Activated CD8-positive, alpha-beta memory T cell treated with anti-CD3 and anti-CD28 coated beads for 36 hours (primary cell): ENCODE measurements at regions not wholly inside any gene's neighbourhood (a gene's known extent, or its start where the extent isn't known, plus 50 kb on each side); places are given as distances from the start of the nearest gene placed in this dataset.
"Not testable (repeated sequence)": the region's sequence is repeated elsewhere in the genome, so short reads cannot be mapped to it uniquely, and the experiment has no call there.

Experiments
- CTCF ChIA-PET: fragments of 350-600 bp; sonication (Branson Sonifier 250); formaldehyde crosslinking; loops from one replicate; lab custom pipeline; 2021; ENCODE audit warnings: antibody characterized with exemption; lab: Charles Lee
- POLR2A ChIA-PET: fragments of 350-600 bp; sonication (Branson Sonifier 250); formaldehyde crosslinking; loops from one replicate; lab custom pipeline; 2021; ENCODE audit warnings: antibody characterized with exemption; lab: Charles Lee

DNA sequence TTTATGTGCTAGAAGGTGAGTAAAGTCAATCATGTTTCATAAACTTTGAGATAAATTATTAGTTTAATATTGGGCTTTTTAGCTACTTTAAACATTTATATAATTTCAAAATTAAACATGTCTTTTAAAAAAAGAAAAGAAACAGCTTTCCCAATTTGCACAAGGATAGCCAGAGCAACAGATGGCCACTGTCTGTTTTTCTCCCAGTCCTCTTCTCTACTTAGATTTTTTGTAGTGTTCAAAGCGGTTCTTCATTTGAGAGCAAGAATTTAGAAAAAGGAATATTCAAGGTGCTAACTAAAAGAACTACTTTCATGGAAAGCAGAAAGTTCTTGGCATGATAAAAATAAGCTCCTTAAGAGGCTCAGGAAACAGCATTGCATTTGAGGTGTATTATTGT lies 128.3 kb upstream of the MIR17HG start:
- CTCF ChIA-PET: no interaction called here
- POLR2A ChIA-PET: no interaction called here

GRCh38 chr13:91220872-91221271 lies 126.6 kb upstream of the MIR17HG start:
- POLR2A ChIA-PET: no interaction called here
- CTCF ChIA-PET: no interaction called here

DNA sequence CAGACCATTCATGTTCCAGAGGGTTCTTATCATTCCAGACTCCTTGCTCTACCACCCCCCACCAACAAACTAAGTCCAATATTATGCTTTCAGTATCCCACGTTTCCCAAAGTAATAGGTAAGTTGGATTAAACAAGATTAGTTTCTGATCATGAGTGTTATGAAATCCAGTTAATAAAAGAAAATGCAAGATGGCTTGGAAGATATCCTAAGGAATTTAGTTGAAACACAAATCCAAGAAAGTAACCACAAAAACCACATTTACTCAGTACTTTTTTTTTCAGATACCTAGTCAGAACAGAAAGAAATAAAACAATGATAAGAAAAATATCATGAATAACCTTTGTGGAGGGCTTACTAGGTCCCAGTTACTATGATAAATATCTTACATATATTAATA lies 119.4 kb upstream of the MIR17HG start:
- ChIA-PET CTCF (no interaction called here), POLR2A (no interaction called here)

GRCh38 chr13:91228940-91229339 lies 118.5 kb upstream of the MIR17HG start:
- ChIA-PET CTCF (no interaction called here), POLR2A (no interaction called here)

GRCh38 chr13:91232716-91233115 lies 114.8 kb upstream of the MIR17HG start:
- POLR2A ChIA-PET: no interaction called here

DNA sequence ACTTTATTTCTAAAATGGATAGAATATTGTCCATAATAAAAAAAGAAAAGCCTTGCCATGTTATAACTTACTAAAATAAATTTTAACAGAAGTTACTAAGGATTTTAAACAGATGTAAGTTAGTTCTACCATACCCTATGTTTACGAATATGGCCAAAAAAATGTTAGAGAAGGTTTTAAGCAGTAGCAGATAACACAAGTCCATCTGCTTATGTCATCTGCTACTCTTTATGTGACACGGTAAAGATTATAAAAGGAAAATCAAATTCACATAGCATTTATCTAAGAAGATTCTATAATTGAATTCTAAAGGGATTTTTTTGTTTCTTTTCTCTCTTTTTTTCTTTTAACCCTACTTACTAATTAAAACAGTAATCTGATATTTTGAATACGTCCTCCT lies 114.2 kb upstream of the MIR17HG start:
- CTCF ChIA-PET: no interaction called here
- POLR2A ChIA-PET: no interaction called here

More at GRCh38 chr13:91232716-91233115, 114.8 kb upstream of the MIR17HG start:
- CTCF ChIA-PET: no interaction called here

GRCh38 chr13:91236182-91236581 lies 111.3 kb upstream of the MIR17HG start:
- POLR2A ChIA-PET: no interaction called here
- CTCF ChIA-PET: no interaction called here

DNA sequence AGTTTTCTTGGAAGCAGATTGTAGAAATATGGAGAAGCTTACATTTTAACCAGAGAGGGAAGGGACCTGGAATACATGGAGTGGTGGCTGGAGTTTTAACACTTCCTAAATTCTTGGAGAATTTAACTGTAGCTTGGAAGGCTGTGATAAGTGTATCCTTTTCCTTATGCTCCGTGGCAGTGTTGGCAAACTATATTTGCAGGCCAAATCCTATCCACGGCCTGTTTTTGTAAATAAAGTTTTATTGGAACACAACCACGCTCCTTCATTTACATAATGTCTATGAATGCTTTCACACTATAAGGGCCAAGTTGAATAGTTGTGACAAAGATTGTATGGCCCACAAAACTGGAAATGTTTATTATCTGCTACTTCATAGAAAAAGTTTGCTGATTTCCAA lies 110.6 kb upstream of the MIR17HG start:
- POLR2A ChIA-PET: no interaction called here
- CTCF ChIA-PET: no interaction called here

DNA sequence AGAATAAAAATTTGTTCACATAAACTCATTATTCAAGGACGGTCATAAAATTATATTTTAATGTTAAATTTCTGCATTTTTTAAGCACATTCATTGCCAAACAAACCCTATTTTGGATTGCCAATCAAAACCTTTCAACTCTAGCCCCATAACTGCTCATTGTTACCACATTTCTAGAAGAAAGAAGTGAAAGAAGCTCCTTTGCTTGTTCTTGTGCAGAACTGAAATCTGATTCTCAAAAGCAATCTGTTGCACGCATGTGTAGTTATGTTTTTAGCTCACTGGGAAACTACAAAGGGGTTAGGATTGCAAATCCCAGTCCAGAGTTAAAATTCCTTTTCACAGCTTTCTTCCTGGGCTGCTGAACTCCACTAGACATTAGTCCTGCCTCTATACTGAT lies 109.5 kb upstream of the MIR17HG start:
- ChIA-PET CTCF (no interaction called here), POLR2A (no interaction called here)

DNA sequence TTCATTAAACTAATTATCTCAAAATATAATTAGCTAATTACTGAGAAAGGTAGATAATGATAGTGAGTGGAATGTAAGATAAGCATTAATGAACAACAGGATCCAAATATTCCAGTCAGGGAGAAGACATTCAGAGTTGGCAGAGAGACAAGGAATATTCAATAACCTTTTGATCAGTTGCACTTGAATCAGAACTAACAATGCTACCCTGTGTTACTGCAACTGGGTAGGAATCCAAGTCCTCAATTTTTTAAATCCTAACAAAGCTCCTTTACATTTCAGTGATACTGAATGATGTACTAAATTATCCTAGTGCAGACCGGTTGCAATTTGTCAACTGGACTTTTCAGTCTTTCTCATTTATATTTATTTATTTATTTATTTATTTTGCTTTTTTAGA lies 107.1 kb upstream of the MIR17HG start:
- ChIA-PET CTCF (no interaction called here), POLR2A (no interaction called here)

DNA sequence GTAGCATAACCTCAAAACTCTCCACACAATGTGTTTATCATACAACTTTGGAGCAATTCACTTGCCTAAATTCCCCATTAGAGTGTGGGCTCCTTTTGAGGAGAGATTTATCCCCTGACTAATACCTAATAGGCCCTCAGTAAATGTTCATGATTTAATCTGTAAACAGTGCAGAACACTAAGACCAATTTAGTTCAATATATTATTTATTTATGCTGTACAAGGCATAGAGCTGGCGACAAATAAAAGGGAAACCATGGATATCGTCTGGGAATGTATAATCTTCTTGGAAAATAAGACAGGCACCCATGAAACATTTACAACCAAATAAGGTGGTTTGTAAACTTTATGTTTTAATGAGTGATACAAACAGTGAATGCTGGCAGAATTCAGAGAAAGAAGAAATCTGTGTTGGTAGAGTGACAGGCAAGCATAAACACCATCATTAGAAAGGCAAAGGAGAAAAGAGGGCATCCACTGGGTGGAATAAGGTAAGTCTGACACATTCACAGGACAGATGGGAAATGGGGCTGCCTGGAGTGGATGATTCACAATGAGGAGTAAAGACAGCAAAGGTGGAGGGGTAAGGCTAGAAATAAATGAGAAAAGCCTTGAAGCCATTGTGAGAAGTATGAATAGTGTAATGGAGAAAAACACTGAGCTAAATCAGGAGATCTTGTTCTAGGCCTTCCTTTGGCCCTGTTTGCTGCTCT lies 106.1 kb upstream of the MIR17HG start:
- ChIA-PET POLR2A (no interaction called here), CTCF (no interaction called here)

- ChIA-PET POLR2A (no interaction called here), CTCF (no interaction called here)
Measured at GRCh38 chr13:91242652-91243051, 104.8 kb upstream of the MIR17HG start.

GRCh38 chr13:91245288-91245687 lies 102.2 kb upstream of the MIR17HG start:
- ChIA-PET POLR2A (no interaction called here), CTCF (no interaction called here)

DNA sequence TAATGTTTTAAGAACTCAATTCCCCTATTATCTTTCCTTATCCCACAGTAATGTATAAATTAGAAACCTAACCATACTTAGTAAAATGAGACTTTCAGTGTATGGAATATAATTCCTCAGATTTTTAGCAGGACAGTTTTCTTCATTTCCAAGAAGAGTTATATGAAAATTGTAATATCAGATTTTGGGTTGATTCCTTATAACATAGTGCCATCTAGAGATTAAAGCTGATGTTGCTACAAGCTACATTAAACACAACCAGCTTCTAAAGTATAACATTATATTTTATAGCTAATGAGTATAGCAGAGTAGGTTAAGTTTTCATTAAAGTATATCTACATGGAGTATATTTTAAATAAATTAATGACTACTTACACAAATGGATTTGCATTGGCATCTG lies 99.7 kb upstream of the MIR17HG start:
- POLR2A ChIA-PET: no interaction called here
- CTCF ChIA-PET: no interaction called here

DNA sequence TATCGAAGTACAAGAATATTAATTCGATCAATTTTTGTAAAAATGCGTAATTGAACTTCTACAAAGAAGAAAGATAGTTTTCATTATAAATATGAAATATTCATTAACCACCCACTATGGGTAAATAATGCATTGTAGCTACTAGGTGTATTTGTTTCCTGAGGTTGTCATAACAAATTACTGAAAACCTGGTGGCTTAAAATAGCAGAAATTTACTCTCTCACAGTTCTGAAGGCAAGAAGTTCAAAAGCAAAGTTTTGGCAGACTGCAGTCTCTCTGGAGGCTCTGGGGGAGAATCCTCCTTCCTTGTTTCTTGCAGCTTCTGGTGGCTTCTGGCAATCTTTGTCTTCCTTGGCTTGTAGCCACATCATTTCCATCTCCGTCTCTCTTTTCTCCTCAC lies 99.2 kb upstream of the MIR17HG start:
- ChIA-PET POLR2A (no interaction called here), CTCF (no interaction called here)

DNA sequence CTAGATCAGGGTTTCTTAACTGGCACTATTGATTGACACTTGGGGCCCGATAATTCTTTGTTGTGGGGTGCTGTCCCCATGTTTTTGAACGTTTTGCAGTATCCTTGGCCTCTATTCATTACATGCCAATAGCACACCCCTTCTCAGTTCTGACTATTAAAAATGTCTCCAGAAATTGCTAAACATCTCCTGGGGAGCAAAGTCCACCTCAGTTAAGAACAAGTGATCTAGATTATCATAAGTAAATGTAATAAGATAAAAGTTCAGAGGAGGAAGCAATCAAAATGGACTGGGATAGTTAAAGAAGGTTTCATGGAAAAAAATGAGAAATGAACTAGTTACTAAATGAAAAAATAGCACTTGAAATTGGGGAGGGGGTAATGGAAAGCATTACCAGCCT lies 98.1 kb upstream of the MIR17HG start:
- ChIA-PET CTCF (no interaction called here), POLR2A (no interaction called here)

GRCh38 chr13:91249861-91250260 lies 97.6 kb upstream of the MIR17HG start:
- CTCF ChIA-PET: no interaction called here
- POLR2A ChIA-PET: no interaction called here

DNA sequence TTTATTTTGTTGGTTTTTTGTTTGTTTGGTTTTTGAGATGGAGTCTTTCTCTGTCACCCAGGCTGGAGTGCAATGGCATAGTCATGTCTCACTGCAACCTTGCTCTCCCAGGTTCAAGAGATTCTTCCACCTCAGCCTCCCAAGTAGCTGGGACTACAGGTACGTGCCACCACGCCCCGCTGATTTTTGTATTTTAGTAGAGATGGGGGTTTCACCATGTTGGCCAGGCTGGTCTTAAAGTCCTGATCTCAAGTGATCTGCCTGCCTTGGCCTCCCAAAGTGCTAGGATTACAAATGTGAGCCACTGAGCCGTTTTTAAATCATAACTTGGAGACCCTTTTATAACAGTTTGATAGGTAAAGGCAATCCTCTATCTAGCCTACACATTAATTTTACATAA lies 95.9 kb upstream of the MIR17HG start:
- POLR2A ChIA-PET, CTCF ChIA-PET: not testable (repeated sequence)

DNA sequence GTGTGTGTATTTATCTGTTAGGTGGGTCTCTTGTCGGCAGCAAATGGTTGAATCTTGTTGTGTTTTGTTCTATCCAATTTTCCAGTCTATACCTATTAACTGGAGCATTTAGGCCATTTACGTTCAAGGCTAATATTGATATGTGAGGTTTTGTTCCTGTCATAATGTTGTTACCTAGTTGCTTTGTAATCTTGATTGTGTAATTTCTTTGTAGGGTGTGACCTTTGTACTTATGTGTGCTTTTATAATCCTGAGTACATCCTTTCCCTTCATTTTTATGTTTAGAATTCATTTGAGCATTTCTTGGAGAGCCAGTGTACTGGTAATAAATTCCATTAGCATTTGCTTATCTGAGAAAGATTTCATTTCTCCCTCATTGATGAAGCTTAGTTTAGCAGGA lies 83.0 kb upstream of the MIR17HG start:
- ChIA-PET CTCF (no interaction called here), POLR2A (no interaction called here)

GRCh38 chr13:91269237-91269636 lies 78.2 kb upstream of the MIR17HG start:
- CTCF ChIA-PET: no interaction called here
- POLR2A ChIA-PET: no interaction called here

DNA sequence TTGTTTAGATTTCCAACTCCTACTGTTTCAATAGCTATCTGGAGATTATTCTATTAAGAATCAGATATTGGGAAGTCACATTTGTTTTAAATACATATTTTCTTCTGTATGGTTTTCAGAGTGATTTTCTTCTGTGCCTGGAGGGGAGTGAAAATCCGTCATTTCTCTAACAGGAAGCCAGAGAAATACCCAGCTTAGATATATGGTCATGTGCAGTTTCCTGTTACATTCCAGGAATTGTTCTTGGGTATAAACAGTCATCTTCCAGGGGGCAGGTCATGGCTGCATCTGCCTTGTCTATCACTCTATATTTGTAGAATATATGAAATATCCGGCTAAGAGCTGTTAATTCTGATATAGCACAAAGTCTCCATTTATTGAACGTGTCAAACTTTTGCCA lies 77.5 kb upstream of the MIR17HG start:
- ChIA-PET CTCF (no interaction called here), POLR2A (no interaction called here)

GRCh38 chr13:91272235-91272777 lies 75.2 kb upstream of the MIR17HG start:
- POLR2A ChIA-PET: no interaction called here
- CTCF ChIA-PET: interaction anchor here (1.3 kb wide), 1 partner anchor 18 kb away, joined by 4 read pairs; no protein-coding TSS in a partner anchor
